22Rv1 (cell line): ENCODE measurements at regions not wholly inside any gene's neighbourhood (a gene's known extent, or its start where the extent isn't known, plus 50 kb on each side); places are given as distances from the start of the nearest gene placed in this dataset.

Experiments
- H3K27ac ChIP-seq: fragments of 450-650 bp; 2 replicates; pipeline ENCODE4 v1.5.1; 2017
- CTCF ChIP-seq: fragments of 450-650 bp; IDR thresholded peaks from 2 replicates; pipeline ENCODE4 v1.5.1; 2017; ENCODE audit warnings: mild to moderate bottlenecking
- ZFX ChIP-seq: fragments of 450-650 bp; IDR thresholded peaks from 2 replicates; pipeline ENCODE4 v1.6.1; 2017; ENCODE audit warnings: antibody characterized with exemption, borderline replicate concordance

GRCh38 chr4:182074139-182074538 is 169.1 kb upstream of the TENM3 start:
- H3K27ac ChIP-seq, result no peak overlapping the region
- TF ChIP-seq ZFX (no peak), CTCF (no peak)

GRCh38 chr4:182074810-182075209 is 168.4 kb upstream of the TENM3 start:
- no peak overlapping the region for H3K27ac ChIP-seq

GRCh38 chr4:182082910-182083309 is 160.3 kb upstream of the TENM3 start:
- H3K27ac ChIP-seq, result no peak overlapping the region
- TF ChIP-seq ZFX (no peak), CTCF (no peak)

More at GRCh38 chr4:182074810-182075209, 168.4 kb upstream of the TENM3 start:
- TF ChIP-seq CTCF (no peak), ZFX (no peak)

GRCh38 chr4:182083671-182084410 is 159.4 kb upstream of the TENM3 start:
- no peak overlapping the region for H3K27ac ChIP-seq
- TF ChIP-seq CTCF (no peak), ZFX (no peak)

- TF ChIP-seq CTCF (no peak), ZFX (no peak)
- no peak overlapping the region for H3K27ac ChIP-seq
Observed at GRCh38 chr4:182085051-182085480, 158.1 kb upstream of the TENM3 start.

- TF ChIP-seq CTCF (peak; percentile 76), ZFX (no peak)
- H3K27ac ChIP-seq, result no peak overlapping the region
Observed at GRCh38 chr4:182089326-182089725, 153.9 kb upstream of the TENM3 start.

- H3K27ac ChIP-seq, result no peak overlapping the region
- TF ChIP-seq CTCF (no peak), ZFX (no peak)
Observed at GRCh38 chr4:182090186-182090585, 153.0 kb upstream of the TENM3 start.
